Breast epithelium (tissue), 4 donors: ENCODE measurements at regions not wholly inside any gene's neighbourhood (a gene's known extent, or its start where the extent isn't known, plus 50 kb on each side); places are given as distances from the start of the nearest gene placed in this dataset.

Source experiments
- DNase-seq, 2 donors: peaks; one replicate each; pipeline ENCODE4 v3.0.0-alpha.2; 2019; ENCODE audit warnings: low spot score in 2 of 2
- H3K27ac ChIP-seq, 2 donors: fragments of 200-600 bp; sonication (generic) in 1 of 2; one replicate each; pipeline ENCODE4 v1.5.1; 2016 to 2019; ENCODE audit warnings: mild to moderate bottlenecking in 1 of 2
- H3K27me3 ChIP-seq, 2 donors: fragments of 200-600 bp; sonication (generic) in 1 of 2; one replicate each; pipeline versions ENCODE4 v1.5.1 to v1.6.0; 2017 to 2019; ENCODE audit warnings: control low read depth in 1 of 2, mild to moderate bottlenecking in 1 of 2
- H3K36me3 ChIP-seq: fragments of 200-600 bp; one replicate; pipeline ENCODE4 v1.5.1; 2019
- H3K4me1 ChIP-seq, 2 donors: fragments of 200-600 bp; sonication (generic); one replicate each; pipeline ENCODE4 v1.5.1; 2016 to 2019; ENCODE audit warnings: control low read depth in 1 of 2
- H3K4me3 ChIP-seq, 3 donors: fragments of 200-600 bp; sonication (generic); 1 replicate in 2 of 3; 2 replicates in 1 of 3; pipeline ENCODE4 v1.5.1; 2016 to 2019; ENCODE audit warnings: mild to moderate bottlenecking in 3 of 3, moderate library complexity in 2 of 3
- H3K9me3 ChIP-seq, 2 donors: fragments of 200-600 bp; sonication (generic) in 1 of 2; one replicate each; pipeline ENCODE4 v1.5.1; 2016 to 2019; ENCODE audit warnings: control low read depth in 1 of 2
- CTCF ChIP-seq, 3 donors: fragments of 450-650 bp; IDR thresholded peaks; one replicate each; pipeline ENCODE4 v1.5.1; 2016 to 2017; ENCODE audit warnings: antibody characterized with exemption in 3 of 3, mild to moderate bottlenecking in 3 of 3, moderate library complexity in 3 of 3
- POLR2A ChIP-seq: fragments of 450-650 bp; IDR thresholded peaks from one replicate; pipeline ENCODE4 v1.6.1; 2016; ENCODE audit warnings: antibody characterized with exemption, mild to moderate bottlenecking, moderate library complexity
- POLR2AphosphoS5 ChIP-seq, 3 donors: sonication (generic); formaldehyde crosslinking; IDR thresholded peaks; one replicate each; pipeline ENCODE4 v1.6.1; 2017; ENCODE audit warnings: antibody characterized with exemption in 3 of 3
- intact Hi-C: fragments of 100-400 bp; cut with DNase I; formaldehyde crosslinking; loops from one replicate; pipeline ENCODE4 v1.15.1; 2023; ENCODE audit warnings: low total_unique reads

GRCh38 chr2:234802845-234803171, 149.0 kb upstream of the SH3BP4 start:
- Histone ChIP-seq H3K4me3 (no peak overlapping the region), H3K36me3 (no peaks in the 10 kb centered on the region), H3K27ac (no peak overlapping the region), H3K9me3 (no peaks in the 10 kb centered on the region), H3K4me1 (no peaks in the 10 kb centered on the region), H3K27me3 (no peaks in the 10 kb centered on the region)
- intact Hi-C loops = no loop called here
- DNase-seq = no peak
- TF ChIP-seq CTCF (IDR thresholded peaks at IDR 0.05) (no peak), POLR2A (no peak), POLR2AphosphoS5 (IDR thresholded peaks at IDR 0.05) (no peak)

GRCh38 chr2:234802071-234802844, 149.6 kb upstream of the SH3BP4 start:
- no peak overlapping the region for H3K27ac ChIP-seq
- H3K9me3 ChIP-seq = no peaks in the 10 kb centered on the region
- no peak overlapping the region for H3K4me3 ChIP-seq
- H3K27me3 ChIP-seq = no peaks in the 10 kb centered on the region
- intact Hi-C loops = no loop called here
- H3K4me1 ChIP-seq = no peaks in the 10 kb centered on the region
- no peak for TF ChIP-seq POLR2A
- no peak for TF ChIP-seq POLR2AphosphoS5 (IDR thresholded peaks at IDR 0.05)
- no peak for TF ChIP-seq CTCF (IDR thresholded peaks at IDR 0.05)
- no peaks in the 10 kb centered on the region for H3K36me3 ChIP-seq
- DNase-seq = no peak

- Histone ChIP-seq H3K4me1 (no peaks in the 10 kb centered on the region), H3K9me3 (no peaks in the 10 kb centered on the region), H3K36me3 (no peaks in the 10 kb centered on the region), H3K27me3 (no peaks in the 10 kb centered on the region), H3K27ac (no peak overlapping the region), H3K4me3 (no peak overlapping the region)
- intact Hi-C loops = no loop called here
- no peak for DNase-seq
- TF ChIP-seq CTCF (IDR thresholded peaks at IDR 0.05) (no peak), POLR2AphosphoS5 (IDR thresholded peaks at IDR 0.05) (no peak), POLR2A (no peak)
These were observed 154.1 kb upstream of the SH3BP4 start for GRCh38 chr2:234797566-234798250.

GRCh38 chr2:234796045-234796591, 155.7 kb upstream of the SH3BP4 start:
- no peaks in the 10 kb centered on the region for H3K36me3 ChIP-seq
- intact Hi-C loops = no loop called here
- no peak for DNase-seq
- no peak overlapping the region for H3K4me3 ChIP-seq
- no peaks in the 10 kb centered on the region for H3K4me1 ChIP-seq
- no peak overlapping the region for H3K27ac ChIP-seq
- no peaks in the 10 kb centered on the region for H3K27me3 ChIP-seq
- TF ChIP-seq POLR2AphosphoS5 (IDR thresholded peaks at IDR 0.05) = no peak
- TF ChIP-seq CTCF (IDR thresholded peaks at IDR 0.05) = no peak
- H3K9me3 ChIP-seq = no peaks in the 10 kb centered on the region

- no peaks in the 10 kb centered on the region for H3K36me3 ChIP-seq
- intact Hi-C loops = no loop called here
- no peaks in the 10 kb centered on the region for H3K4me1 ChIP-seq
- no peak for TF ChIP-seq POLR2AphosphoS5 (IDR thresholded peaks at IDR 0.05)
- TF ChIP-seq POLR2A = no peak
- no peak for TF ChIP-seq CTCF (IDR thresholded peaks at IDR 0.05)
- no peak overlapping the region for H3K4me3 ChIP-seq
- no peak overlapping the region for H3K27ac ChIP-seq
- DNase-seq = no peak
- no peaks in the 10 kb centered on the region for H3K9me3 ChIP-seq
- no peaks in the 10 kb centered on the region for H3K27me3 ChIP-seq
These were observed 156.4 kb upstream of the SH3BP4 start for GRCh38 chr2:234795272-234795920.
